Neural cell (in vitro differentiated cells): ENCODE measurements at regions not wholly inside any gene's neighbourhood (a gene's known extent, or its start where the extent isn't known, plus 50 kb on each side); places are given as distances from the start of the nearest gene placed in this dataset.

ENCODE experiments used
- H2AFZ ChIP-seq: fragments of 200-600, 300-800 bp; sonication (generic), shearing (Covaris generic); 2 replicates; pipeline ENCODE4 v1.6.0; 2014; ENCODE audit warnings: low read depth, mild to moderate bottlenecking, antibody characterized with exemption, low read length, moderate library complexity
- H3F3A ChIP-seq: fragments of 200-600 bp; shearing (Covaris generic); 2 replicates; pipeline ENCODE4 v1.6.1; 2016; ENCODE audit warnings: mild to moderate bottlenecking, moderate library complexity, mixed read lengths, antibody characterized with exemption, low read length; ENCODE audit not compliant: insufficient read depth, poor library complexity, severe bottlenecking
- H3K27ac ChIP-seq: fragments of 200-600, 300-800 bp; sonication (generic), shearing (Covaris generic); 2 replicates; pipeline ENCODE4 v1.5.1; 2014; ENCODE audit warnings: mild to moderate bottlenecking, low read length, moderate library complexity
- H3K27me3 ChIP-seq: fragments of 300-800, 200-600 bp; sonication (generic), shearing (Covaris generic); 2 replicates; pipeline ENCODE4 v1.6.0; 2014; ENCODE audit warnings: mild to moderate bottlenecking, low read depth, low read length, moderate library complexity; ENCODE audit not compliant: insufficient read depth
- H3K36me3 ChIP-seq: fragments of 300-800, 200-600 bp; sonication (generic), shearing (Covaris generic); 2 replicates; pipeline ENCODE4 v1.5.1; 2014; ENCODE audit warnings: mild to moderate bottlenecking, antibody characterized with exemption, low read length, moderate library complexity; ENCODE audit not compliant: insufficient read depth
- H3K4me2 ChIP-seq: fragments of 300-800, 200-600 bp; sonication (generic), shearing (Covaris generic); 2 replicates; pipeline ENCODE4 v1.6.0; 2014; ENCODE audit warnings: mild to moderate bottlenecking, low read length
- H3K4me3 ChIP-seq: fragments of 300-800, 200-600 bp; sonication (generic), shearing (Covaris generic); 2 replicates; pipeline ENCODE4 v1.5.1; 2014; ENCODE audit warnings: mild to moderate bottlenecking, low read length, moderate library complexity
- H3K79me2 ChIP-seq: fragments of 200-600 bp; shearing (Covaris generic); replicated peaks from 2 replicates; pipeline ENCODE4 v1.6.0; 2014; ENCODE audit warnings: mild to moderate bottlenecking, low read length, moderate library complexity; ENCODE audit not compliant: insufficient read depth
- H3K9ac ChIP-seq: fragments of 300-800, 200-600 bp; sonication (generic), shearing (Covaris generic); 2 replicates; pipeline ENCODE4 v1.6.1; 2016; ENCODE audit warnings: mild to moderate bottlenecking, low read length, mixed read lengths
- H3K9me2 ChIP-seq: fragments of 200-600 bp; shearing (Covaris generic); 2 replicates; pipeline ENCODE4 v1.6.1; 2016; ENCODE audit warnings: mild to moderate bottlenecking, low read length, mixed read lengths; ENCODE audit not compliant: insufficient read depth
- H3K9me3 ChIP-seq: fragments of 200-600, 300-800 bp; sonication (generic), shearing (Covaris generic); 2 replicates; pipeline ENCODE4 v1.6.1; 2016; ENCODE audit warnings: mild to moderate bottlenecking, mixed run types, low read length, moderate library complexity, mixed read lengths
- H4K20me1 ChIP-seq: fragments of 200-600 bp; shearing (Covaris generic); 2 replicates; pipeline ENCODE4 v1.6.1; 2016; ENCODE audit warnings: mild to moderate bottlenecking, mixed run types; ENCODE audit not compliant: insufficient read depth
- EP300 ChIP-seq: fragments of 450-650 bp; conservative IDR thresholded peaks from 2 replicates; pipeline ENCODE4 v1.6.1; 2014; ENCODE audit warnings: antibody characterized with exemption, mild to moderate bottlenecking, moderate library complexity; ENCODE audit not compliant: poor library complexity, severe bottlenecking
- EZH2 ChIP-seq: fragments of 200-600, 300-800 bp; shearing (Covaris generic), sonication (generic); IDR thresholded peaks from 2 replicates; pipeline ENCODE4 v1.6.1; 2014; ENCODE audit warnings: antibody characterized with exemption, low read length, borderline replicate concordance, mild to moderate bottlenecking; ENCODE audit not compliant: insufficient read depth, poor library complexity, severe bottlenecking
- MXI1 ChIP-seq: fragments of 450-650 bp; conservative IDR thresholded peaks from 2 replicates; pipeline ENCODE4 v1.6.1; 2014; ENCODE audit warnings: antibody characterized with exemption, mild to moderate bottlenecking; ENCODE audit not compliant: poor library complexity, severe bottlenecking
- POLR2AphosphoS5 ChIP-seq: IDR thresholded peaks from 2 replicates; pipeline ENCODE4 v1.6.1; 2012
- RAD21 ChIP-seq: fragments of 450-650 bp; conservative IDR thresholded peaks from 2 replicates; pipeline ENCODE4 v1.6.1; 2014; ENCODE audit warnings: antibody characterized with exemption, mild to moderate bottlenecking, moderate library complexity
- SMC3 ChIP-seq: fragments of 450-650 bp; conservative IDR thresholded peaks from 2 replicates; pipeline ENCODE4 v1.6.1; 2014; ENCODE audit warnings: antibody characterized with exemption, mild to moderate bottlenecking, moderate library complexity; ENCODE audit not compliant: poor library complexity
- TAF1 ChIP-seq: IDR thresholded peaks from 2 replicates; pipeline ENCODE4 v1.6.1; 2012; ENCODE audit warnings: low read depth
- TF ChIP-seq, protein P1 (sequence below): IDR thresholded peaks from 2 replicates; pipeline ENCODE4 v1.6.1; 2012; ENCODE audit warnings: borderline replicate concordance
- TF ChIP-seq, protein P2 (sequence below): fragments of 450-650 bp; IDR thresholded peaks from 2 replicates; pipeline ENCODE4 v1.5.1; 2014; ENCODE audit warnings: antibody characterized with exemption, mild to moderate bottlenecking, moderate library complexity; ENCODE audit not compliant: poor library complexity, severe bottlenecking

DNA sequence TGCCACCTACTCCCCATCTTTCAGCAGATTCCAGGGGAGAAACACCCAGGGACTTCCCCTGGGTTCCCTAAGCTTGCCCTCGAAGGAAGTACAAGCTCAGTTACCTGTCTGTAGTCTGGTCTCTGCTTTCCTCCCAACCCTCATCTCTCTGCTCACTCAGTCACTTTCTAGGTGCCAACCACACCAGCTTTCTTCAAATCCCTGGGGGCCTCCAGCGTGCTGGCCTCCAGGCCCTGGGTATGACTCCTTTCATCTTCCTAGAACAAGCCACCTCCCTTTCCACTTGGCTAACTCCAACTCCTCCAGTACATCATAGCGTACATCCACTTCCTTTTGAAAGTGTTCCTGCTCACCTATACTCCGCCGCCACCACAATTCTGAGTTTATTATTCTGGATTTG lies 222.6 kb downstream of the SNX18 start:
- H3K36me3 ChIP-seq: no peaks in the 10 kb centered on the region
- H4K20me1 ChIP-seq: no peaks in the 10 kb centered on the region
- H3K79me2 ChIP-seq: no peaks in the 10 kb centered on the region
- no peaks in the 10 kb centered on the region for H3F3A ChIP-seq
- no peak overlapping the region for H3K27ac ChIP-seq
- H3K4me3 ChIP-seq: no peak overlapping the region
- TF ChIP-seq SMC3: no peak
- TF ChIP-seq, protein P1, sequence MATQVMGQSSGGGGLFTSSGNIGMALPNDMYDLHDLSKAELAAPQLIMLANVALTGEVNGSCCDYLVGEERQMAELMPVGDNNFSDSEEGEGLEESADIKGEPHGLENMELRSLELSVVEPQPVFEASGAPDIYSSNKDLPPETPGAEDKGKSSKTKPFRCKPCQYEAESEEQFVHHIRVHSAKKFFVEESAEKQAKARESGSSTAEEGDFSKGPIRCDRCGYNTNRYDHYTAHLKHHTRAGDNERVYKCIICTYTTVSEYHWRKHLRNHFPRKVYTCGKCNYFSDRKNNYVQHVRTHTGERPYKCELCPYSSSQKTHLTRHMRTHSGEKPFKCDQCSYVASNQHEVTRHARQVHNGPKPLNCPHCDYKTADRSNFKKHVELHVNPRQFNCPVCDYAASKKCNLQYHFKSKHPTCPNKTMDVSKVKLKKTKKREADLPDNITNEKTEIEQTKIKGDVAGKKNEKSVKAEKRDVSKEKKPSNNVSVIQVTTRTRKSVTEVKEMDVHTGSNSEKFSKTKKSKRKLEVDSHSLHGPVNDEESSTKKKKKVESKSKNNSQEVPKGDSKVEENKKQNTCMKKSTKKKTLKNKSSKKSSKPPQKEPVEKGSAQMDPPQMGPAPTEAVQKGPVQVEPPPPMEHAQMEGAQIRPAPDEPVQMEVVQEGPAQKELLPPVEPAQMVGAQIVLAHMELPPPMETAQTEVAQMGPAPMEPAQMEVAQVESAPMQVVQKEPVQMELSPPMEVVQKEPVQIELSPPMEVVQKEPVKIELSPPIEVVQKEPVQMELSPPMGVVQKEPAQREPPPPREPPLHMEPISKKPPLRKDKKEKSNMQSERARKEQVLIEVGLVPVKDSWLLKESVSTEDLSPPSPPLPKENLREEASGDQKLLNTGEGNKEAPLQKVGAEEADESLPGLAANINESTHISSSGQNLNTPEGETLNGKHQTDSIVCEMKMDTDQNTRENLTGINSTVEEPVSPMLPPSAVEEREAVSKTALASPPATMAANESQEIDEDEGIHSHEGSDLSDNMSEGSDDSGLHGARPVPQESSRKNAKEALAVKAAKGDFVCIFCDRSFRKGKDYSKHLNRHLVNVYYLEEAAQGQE: no peak
- H3K9me2 ChIP-seq: no peaks in the 10 kb centered on the region
- no peak overlapping the region for H2AFZ ChIP-seq
- no peaks in the 10 kb centered on the region for H3K9me3 ChIP-seq
- no peak overlapping the region for H3K4me2 ChIP-seq
- no peak overlapping the region for H3K9ac ChIP-seq
- H3K27me3 ChIP-seq: no peaks in the 10 kb centered on the region

DNA sequence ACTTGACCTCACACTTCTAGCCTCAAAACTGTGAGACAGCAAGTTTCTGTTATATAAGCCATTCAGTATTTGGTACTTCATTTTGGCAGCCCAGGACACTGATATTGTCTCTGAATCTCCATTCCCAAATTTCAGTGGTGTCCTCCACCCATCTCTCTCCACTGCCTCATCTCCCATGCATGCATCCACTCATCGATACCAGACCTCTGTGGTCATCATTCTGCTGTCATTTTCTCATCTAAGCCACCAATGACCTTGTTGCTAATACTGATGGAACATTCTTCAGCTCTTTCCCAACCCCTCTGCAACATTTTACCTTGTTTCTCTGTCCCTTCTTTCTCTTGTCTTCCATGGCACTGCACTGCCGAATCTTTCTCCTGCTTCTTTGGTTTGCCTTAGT lies 221.8 kb downstream of the SNX18 start:
- H3K9me3 ChIP-seq: no peaks in the 10 kb centered on the region
- no peak overlapping the region for H3K4me2 ChIP-seq
- no peaks in the 10 kb centered on the region for H4K20me1 ChIP-seq
- H3K79me2 ChIP-seq: no peaks in the 10 kb centered on the region
- H3K27ac ChIP-seq: no peak overlapping the region
- H3K4me3 ChIP-seq: no peak overlapping the region
- H3K36me3 ChIP-seq: no peaks in the 10 kb centered on the region
- no peaks in the 10 kb centered on the region for H3K27me3 ChIP-seq
- no peak overlapping the region for H2AFZ ChIP-seq
- no peak for TF ChIP-seq EP300
- TF ChIP-seq RAD21: no peak
- no peak for TF ChIP-seq EZH2
- no peak for TF ChIP-seq POLR2AphosphoS5
- TF ChIP-seq, protein P1: no peak
- no peak for TF ChIP-seq SMC3
- no peak for TF ChIP-seq TAF1
- TF ChIP-seq MXI1: no peak
- TF ChIP-seq, protein P2, sequence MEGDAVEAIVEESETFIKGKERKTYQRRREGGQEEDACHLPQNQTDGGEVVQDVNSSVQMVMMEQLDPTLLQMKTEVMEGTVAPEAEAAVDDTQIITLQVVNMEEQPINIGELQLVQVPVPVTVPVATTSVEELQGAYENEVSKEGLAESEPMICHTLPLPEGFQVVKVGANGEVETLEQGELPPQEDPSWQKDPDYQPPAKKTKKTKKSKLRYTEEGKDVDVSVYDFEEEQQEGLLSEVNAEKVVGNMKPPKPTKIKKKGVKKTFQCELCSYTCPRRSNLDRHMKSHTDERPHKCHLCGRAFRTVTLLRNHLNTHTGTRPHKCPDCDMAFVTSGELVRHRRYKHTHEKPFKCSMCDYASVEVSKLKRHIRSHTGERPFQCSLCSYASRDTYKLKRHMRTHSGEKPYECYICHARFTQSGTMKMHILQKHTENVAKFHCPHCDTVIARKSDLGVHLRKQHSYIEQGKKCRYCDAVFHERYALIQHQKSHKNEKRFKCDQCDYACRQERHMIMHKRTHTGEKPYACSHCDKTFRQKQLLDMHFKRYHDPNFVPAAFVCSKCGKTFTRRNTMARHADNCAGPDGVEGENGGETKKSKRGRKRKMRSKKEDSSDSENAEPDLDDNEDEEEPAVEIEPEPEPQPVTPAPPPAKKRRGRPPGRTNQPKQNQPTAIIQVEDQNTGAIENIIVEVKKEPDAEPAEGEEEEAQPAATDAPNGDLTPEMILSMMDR: no peak
- H3K9ac ChIP-seq: no peak overlapping the region
- no peaks in the 10 kb centered on the region for H3F3A ChIP-seq
- H3K9me2 ChIP-seq: no peaks in the 10 kb centered on the region
